HepG2 (cell line): ENCODE measurements at regions not wholly inside any gene's neighbourhood (a gene's known extent, or its start where the extent isn't known, plus 50 kb on each side); places are given as distances from the start of the nearest gene placed in this dataset.

Experiments used
- BRCA1 ChIP-seq: sonication (generic); formaldehyde crosslinking; IDR thresholded peaks from 2 replicates; pipeline ENCODE4 v1.4.0; 2020; ENCODE audit warnings: missing genetic modification reagents
- CREB1 ChIP-seq, 2 experiments: fragments of 450-650 bp in 1 of 2; IDR thresholded peaks; 2 replicates each; pipeline ENCODE4 v1.6.1; 2016 to 2017; ENCODE audit warnings: control low read depth in 1 of 2, mild to moderate bottlenecking in 1 of 2, missing compliant biosample characterization in 1 of 2, missing genetic modification characterization in 1 of 2
- MEIS2 ChIP-seq: sonication (generic); formaldehyde crosslinking; IDR thresholded peaks from 2 replicates; pipeline ENCODE4 v1.9.0; 2021; ENCODE audit warnings: mild to moderate bottlenecking, missing genetic modification reagents
- MIXL1 ChIP-seq: IDR thresholded peaks from 2 replicates; pipeline ENCODE4 v1.6.1; 2016
- MTF1 ChIP-seq: sonication (generic); formaldehyde crosslinking; IDR thresholded peaks from 2 replicates; pipeline ENCODE4 v1.5.0; 2020; ENCODE audit warnings: missing genetic modification reagents
- PCBP2 ChIP-seq: fragments of 200-400 bp; formaldehyde crosslinking; optimal IDR thresholded peaks from 2 replicates; pipeline ENCODE3; 2018; ENCODE audit warnings: low read length, low read depth; ENCODE audit not compliant: poor library complexity, severe bottlenecking
- RXRB ChIP-seq: IDR thresholded peaks from 2 replicates; pipeline ENCODE4 v1.6.1; 2016; ENCODE audit warnings: borderline replicate concordance, missing genetic modification reagents, missing compliant biosample characterization
- SMARCC2 ChIP-seq: fragments of 450-650 bp; IDR thresholded peaks from 2 replicates; pipeline ENCODE4 v1.6.1; 2017; ENCODE audit warnings: antibody characterized with exemption, mild to moderate bottlenecking
- SP140L ChIP-seq: sonication (generic); formaldehyde crosslinking; IDR thresholded peaks from 2 replicates; pipeline ENCODE4 v1.4.0; 2020; ENCODE audit warnings: missing genetic modification reagents, borderline replicate concordance
- ZNF567 ChIP-seq: sonication (generic); formaldehyde crosslinking; IDR thresholded peaks from 2 replicates; pipeline ENCODE4 v1.8.1; 2023; ENCODE audit warnings: mild to moderate bottlenecking, missing genetic modification reagents, borderline replicate concordance
- ZNF615 ChIP-seq: sonication (generic); formaldehyde crosslinking; IDR thresholded peaks from 2 replicates; pipeline ENCODE4 v1.5.0; 2020; ENCODE audit warnings: mild to moderate bottlenecking, missing genetic modification reagents, borderline replicate concordance
- ZNF713 ChIP-seq: sonication (generic); formaldehyde crosslinking; IDR thresholded peaks from 2 replicates; pipeline ENCODE4 v1.4.0; 2020; ENCODE audit warnings: mild to moderate bottlenecking, missing genetic modification reagents
- TF ChIP-seq, protein P1 (sequence below): sonication (generic); formaldehyde crosslinking; IDR thresholded peaks from 2 replicates; pipeline ENCODE4 v1.4.0; 2020; ENCODE audit warnings: missing genetic modification reagents, borderline replicate concordance
- TF ChIP-seq, protein P2 (sequence below): sonication (generic); formaldehyde crosslinking; conservative IDR thresholded peaks from 2 replicates; pipeline ENCODE4 v1.4.0; 2020; ENCODE audit warnings: mild to moderate bottlenecking, missing genetic modification reagents, moderate library complexity
- TF ChIP-seq, protein P3 (sequence below): sonication (generic); formaldehyde crosslinking; IDR thresholded peaks from 2 replicates; pipeline ENCODE4 v1.4.0; 2020; ENCODE audit warnings: missing genetic modification reagents, borderline replicate concordance

DNA sequence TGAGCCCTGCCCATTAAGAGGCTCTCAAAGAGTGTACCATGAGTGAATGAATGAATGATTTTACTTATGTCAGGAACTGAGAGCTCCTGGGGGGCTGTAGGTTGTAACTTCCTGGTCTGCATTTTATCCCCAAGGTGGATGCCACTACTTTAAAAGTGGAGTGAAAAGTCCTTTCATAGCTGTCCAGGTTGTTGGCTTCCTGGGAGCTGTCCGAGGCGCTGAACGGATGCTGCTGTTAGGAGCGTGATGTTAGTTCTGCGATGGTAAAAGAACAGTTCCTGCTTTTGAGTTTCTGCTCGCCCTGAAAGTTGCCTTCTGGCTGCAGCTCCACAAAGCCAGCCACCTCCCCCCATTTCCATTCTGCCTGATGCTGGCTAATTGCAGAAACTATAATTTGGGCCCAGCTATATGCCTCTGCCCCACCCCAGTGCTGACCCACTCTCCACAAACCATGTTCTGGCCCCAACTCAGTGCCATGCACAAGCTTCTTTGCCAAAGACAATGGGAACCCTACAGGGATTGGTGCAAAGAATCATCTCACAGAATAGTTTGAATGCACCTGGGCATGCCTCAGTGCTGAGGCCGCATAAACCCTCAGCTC is 330.9 kb upstream of the CDH4 start (continued):
- TF ChIP-seq RXRB (peak; percentile 17; the same call in 1 of the 2 replicates), ZNF713 (no peak), MTF1 (CRISPR knock-in tag) (0 out of 2 replicates have a peak, but pooled peaks have one; percentile 58), ZNF567 (CRISPR knock-in tag) (no peak), CREB1 (IDR thresholded peaks at IDR 0.05) (no peak), CREB1 (CRISPR knock-in tag; IDR thresholded peaks at IDR 0.05) (no peak), BRCA1 (CRISPR knock-in tag) (peak; percentile 77; the same call in 1 of the 2 replicates), ZNF615 (CRISPR knock-in tag) (0 out of 2 replicates have a peak, but pooled peaks have one; percentile 73), SMARCC2 (no peak), MEIS2 (peak; percentile 63), PCBP2 (no peak), SP140L (CRISPR knock-in tag) (peak; percentile 89; the same call in 1 of the 2 replicates), MIXL1 (0 out of 2 replicates have a peak, but pooled peaks have one; percentile 44)
- TF ChIP-seq, protein P1, sequence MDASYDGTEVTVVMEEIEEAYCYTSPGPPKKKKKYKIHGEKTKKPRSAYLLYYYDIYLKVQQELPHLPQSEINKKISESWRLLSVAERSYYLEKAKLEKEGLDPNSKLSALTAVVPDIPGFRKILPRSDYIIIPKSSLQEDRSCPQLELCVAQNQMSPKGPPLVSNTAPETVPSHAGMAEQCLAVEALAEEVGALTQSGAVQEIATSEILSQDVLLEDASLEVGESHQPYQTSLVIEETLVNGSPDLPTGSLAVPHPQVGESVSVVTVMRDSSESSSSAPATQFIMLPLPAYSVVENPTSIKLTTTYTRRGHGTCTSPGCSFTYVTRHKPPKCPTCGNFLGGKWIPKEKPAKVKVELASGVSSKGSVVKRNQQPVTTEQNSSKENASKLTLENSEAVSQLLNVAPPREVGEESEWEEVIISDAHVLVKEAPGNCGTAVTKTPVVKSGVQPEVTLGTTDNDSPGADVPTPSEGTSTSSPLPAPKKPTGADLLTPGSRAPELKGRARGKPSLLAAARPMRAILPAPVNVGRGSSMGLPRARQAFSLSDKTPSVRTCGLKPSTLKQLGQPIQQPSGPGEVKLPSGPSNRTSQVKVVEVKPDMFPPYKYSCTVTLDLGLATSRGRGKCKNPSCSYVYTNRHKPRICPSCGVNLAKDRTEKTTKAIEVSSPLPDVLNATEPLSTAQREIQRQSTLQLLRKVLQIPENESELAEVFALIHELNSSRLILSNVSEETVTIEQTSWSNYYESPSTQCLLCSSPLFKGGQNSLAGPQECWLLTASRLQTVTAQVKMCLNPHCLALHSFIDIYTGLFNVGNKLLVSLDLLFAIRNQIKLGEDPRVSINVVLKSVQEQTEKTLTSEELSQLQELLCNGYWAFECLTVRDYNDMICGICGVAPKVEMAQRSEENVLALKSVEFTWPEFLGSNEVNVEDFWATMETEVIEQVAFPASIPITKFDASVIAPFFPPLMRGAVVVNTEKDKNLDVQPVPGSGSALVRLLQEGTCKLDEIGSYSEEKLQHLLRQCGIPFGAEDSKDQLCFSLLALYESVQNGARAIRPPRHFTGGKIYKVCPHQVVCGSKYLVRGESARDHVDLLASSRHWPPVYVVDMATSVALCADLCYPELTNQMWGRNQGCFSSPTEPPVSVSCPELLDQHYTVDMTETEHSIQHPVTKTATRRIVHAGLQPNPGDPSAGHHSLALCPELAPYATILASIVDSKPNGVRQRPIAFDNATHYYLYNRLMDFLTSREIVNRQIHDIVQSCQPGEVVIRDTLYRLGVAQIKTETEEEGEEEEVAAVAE (CRISPR knock-in tag): 0 out of 2 replicates have a peak, but pooled peaks have one; percentile 39
- TF ChIP-seq, protein P2, sequence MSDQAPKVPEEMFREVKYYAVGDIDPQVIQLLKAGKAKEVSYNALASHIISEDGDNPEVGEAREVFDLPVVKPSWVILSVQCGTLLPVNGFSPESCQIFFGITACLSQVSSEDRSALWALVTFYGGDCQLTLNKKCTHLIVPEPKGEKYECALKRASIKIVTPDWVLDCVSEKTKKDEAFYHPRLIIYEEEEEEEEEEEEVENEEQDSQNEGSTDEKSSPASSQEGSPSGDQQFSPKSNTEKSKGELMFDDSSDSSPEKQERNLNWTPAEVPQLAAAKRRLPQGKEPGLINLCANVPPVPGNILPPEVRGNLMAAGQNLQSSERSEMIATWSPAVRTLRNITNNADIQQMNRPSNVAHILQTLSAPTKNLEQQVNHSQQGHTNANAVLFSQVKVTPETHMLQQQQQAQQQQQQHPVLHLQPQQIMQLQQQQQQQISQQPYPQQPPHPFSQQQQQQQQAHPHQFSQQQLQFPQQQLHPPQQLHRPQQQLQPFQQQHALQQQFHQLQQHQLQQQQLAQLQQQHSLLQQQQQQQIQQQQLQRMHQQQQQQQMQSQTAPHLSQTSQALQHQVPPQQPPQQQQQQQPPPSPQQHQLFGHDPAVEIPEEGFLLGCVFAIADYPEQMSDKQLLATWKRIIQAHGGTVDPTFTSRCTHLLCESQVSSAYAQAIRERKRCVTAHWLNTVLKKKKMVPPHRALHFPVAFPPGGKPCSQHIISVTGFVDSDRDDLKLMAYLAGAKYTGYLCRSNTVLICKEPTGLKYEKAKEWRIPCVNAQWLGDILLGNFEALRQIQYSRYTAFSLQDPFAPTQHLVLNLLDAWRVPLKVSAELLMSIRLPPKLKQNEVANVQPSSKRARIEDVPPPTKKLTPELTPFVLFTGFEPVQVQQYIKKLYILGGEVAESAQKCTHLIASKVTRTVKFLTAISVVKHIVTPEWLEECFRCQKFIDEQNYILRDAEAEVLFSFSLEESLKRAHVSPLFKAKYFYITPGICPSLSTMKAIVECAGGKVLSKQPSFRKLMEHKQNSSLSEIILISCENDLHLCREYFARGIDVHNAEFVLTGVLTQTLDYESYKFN: no peak
- TF ChIP-seq, protein P3, sequence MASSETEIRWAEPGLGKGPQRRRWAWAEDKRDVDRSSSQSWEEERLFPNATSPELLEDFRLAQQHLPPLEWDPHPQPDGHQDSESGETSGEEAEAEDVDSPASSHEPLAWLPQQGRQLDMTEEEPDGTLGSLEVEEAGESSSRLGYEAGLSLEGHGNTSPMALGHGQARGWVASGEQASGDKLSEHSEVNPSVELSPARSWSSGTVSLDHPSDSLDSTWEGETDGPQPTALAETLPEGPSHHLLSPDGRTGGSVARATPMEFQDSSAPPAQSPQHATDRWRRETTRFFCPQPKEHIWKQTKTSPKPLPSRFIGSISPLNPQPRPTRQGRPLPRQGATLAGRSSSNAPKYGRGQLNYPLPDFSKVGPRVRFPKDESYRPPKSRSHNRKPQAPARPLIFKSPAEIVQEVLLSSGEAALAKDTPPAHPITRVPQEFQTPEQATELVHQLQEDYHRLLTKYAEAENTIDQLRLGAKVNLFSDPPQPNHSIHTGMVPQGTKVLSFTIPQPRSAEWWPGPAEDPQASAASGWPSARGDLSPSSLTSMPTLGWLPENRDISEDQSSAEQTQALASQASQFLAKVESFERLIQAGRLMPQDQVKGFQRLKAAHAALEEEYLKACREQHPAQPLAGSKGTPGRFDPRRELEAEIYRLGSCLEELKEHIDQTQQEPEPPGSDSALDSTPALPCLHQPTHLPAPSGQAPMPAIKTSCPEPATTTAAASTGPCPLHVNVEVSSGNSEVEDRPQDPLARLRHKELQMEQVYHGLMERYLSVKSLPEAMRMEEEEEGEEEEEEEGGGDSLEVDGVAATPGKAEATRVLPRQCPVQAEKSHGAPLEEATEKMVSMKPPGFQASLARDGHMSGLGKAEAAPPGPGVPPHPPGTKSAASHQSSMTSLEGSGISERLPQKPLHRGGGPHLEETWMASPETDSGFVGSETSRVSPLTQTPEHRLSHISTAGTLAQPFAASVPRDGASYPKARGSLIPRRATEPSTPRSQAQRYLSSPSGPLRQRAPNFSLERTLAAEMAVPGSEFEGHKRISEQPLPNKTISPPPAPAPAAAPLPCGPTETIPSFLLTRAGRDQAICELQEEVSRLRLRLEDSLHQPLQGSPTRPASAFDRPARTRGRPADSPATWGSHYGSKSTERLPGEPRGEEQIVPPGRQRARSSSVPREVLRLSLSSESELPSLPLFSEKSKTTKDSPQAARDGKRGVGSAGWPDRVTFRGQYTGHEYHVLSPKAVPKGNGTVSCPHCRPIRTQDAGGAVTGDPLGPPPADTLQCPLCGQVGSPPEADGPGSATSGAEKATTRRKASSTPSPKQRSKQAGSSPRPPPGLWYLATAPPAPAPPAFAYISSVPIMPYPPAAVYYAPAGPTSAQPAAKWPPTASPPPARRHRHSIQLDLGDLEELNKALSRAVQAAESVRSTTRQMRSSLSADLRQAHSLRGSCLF (CRISPR knock-in tag): peak; percentile 77; the same call in 1 of the 2 replicates
